ENCODE measurements at regions not wholly inside any gene's neighbourhood (a gene's known extent, or its start where the extent isn't known, plus 50 kb on each side); places are given as distances from the start of the nearest gene placed in this dataset.
A peak's percentile ranks its signal among the peaks of the same experiment; 100 is the strongest.

DNA sequence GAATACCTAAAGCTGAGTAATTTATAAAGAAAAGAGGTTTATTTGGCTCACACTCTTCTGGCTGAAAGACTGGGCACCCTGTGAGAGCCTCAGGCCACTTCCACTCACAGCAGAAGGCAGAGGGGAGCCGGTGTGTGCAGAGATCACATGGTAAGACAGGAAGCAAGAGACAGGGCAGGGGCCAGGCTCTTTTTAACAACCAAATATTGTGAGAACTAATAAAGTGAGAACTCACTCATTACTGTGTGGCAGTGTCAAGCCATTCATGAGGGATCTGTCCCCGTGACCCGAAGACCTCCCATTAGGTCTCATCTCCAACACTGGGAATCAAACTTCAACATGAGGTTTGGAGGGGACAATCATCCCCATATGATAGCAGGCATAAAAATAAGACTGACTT, 180.8 kb upstream of the DIO3 start:
- no peak for DNase-seq

- DNase-seq, result no peak
Measured at GRCh38 chr14:101380940-101381339, 180.4 kb upstream of the DIO3 start.

GRCh38 chr14:101383737-101384338, 177.5 kb upstream of the DIO3 start:
- DNase-seq, result no peak

- no peak for DNase-seq
Measured at GRCh38 chr14:101394374-101394773, 166.9 kb upstream of the DIO3 start.

DNA sequence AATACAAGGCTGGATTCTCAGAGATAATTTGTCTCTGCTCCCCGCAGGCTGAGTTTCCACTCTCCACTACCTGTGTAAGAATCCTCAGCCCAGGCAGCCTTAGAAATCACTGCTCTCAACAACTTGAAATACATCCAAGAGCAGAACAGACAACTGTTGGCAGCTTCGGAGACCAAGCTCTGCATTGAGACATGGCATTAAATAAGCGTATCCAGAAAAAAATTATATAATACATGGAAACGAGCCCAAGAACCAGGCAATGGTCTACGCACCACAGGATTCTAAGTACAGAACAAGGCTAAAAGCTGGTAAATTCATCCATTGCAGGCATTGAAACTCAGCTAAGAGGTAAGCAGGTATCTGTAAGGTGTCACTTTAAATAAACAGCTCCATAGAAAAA, 165.5 kb upstream of the DIO3 start:
- no peak for DNase-seq

- DNase-seq, result no peak
Measured at GRCh38 chr14:101397206-101397605, 164.1 kb upstream of the DIO3 start.

GRCh38 chr14:101398011-101398410, 163.3 kb upstream of the DIO3 start:
- no peak for DNase-seq

DNA sequence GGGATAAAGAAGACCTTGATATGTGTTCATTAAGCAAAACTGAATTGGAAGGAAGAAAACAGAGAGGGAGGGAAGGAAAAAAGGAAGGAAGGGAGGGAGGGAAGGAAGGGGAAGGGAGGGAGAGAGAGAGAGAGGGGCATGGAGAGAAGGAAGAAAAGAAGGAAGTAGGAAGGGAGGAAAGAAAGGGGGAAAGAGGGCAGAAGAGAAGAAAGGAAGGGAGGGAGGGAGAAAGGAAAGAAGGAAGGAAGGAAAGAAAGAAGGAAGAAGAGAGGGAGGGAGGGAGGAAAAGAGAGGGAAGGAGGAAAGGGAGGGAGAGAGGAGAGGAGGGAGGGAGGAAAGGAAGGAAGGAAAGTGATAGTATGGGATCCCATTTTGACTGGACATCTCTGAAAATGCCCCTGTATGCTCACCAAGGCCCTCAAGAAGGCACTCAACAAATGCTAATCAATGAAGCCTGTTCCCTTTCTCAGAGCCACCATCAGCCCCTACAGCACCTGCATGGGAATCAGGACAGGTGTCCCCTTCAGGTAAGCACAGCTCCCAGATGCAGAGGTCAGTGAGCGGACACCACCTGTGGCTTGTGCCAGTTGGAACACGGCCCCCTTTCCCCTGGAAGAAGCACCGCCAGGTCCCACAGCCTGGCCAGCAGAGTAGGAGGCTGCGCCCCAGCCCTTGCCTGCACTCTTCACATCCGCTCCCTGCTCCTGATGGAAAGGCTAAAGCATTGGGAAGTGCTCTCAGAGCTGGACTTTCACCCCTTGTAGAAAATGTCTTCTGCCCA, 161.4 kb upstream of the DIO3 start:
- no peak for DNase-seq

DNA sequence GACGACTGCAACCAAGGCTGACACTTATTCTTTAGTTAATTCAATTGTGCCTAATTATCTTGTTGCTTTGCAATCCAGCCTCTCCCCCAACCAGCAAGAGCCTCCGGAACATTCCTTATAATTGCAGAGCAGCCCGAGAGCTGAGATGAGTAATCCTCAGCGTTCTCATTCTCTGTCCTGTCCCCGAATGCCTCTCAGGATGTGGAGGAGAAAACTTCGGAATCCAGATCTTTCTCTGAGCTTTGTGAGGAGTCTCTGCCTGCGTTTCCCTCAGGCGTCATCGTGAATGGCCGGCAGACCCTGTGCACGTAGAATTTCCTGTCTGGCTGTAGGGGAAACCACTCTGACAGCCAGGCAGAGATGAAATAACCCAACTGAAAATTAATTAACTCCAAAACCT, 160.5 kb upstream of the DIO3 start:
- no peak for DNase-seq

- no peak for DNase-seq
Measured at GRCh38 chr14:101402936-101403660, 158.2 kb upstream of the DIO3 start.

- no peak for DNase-seq
Measured at GRCh38 chr14:101404426-101405170, 156.7 kb upstream of the DIO3 start.

GRCh38 chr14:101405171-101405883, 156.0 kb upstream of the DIO3 start:
- DNase-seq, result peak; percentile 23

GRCh38 chr14:101406921-101407320, 154.4 kb upstream of the DIO3 start:
- no peak for DNase-seq

DNA sequence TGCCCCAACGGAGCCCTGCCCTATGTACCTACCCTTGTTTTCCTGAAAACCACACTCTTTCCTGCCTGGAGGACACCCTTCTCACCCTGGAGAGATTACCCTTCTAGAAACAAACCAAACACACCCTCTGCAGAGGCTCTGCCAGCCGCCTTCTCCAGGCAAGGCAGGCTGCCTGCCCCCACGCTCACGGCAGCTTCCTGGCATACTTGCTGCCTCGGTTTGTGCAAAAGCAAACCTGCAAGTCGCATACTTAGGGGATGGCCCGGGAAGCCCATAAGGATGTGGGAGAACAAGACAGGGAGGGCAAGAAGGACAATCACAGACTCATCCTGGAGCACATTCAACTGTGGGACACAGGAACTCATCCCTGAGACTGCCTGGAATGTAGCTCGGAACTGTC, 154.0 kb upstream of the DIO3 start:
- DNase-seq, result no peak

GRCh38 chr14:101408077-101408831, 153.0 kb upstream of the DIO3 start:
- peak; percentile 53 for DNase-seq

DNA sequence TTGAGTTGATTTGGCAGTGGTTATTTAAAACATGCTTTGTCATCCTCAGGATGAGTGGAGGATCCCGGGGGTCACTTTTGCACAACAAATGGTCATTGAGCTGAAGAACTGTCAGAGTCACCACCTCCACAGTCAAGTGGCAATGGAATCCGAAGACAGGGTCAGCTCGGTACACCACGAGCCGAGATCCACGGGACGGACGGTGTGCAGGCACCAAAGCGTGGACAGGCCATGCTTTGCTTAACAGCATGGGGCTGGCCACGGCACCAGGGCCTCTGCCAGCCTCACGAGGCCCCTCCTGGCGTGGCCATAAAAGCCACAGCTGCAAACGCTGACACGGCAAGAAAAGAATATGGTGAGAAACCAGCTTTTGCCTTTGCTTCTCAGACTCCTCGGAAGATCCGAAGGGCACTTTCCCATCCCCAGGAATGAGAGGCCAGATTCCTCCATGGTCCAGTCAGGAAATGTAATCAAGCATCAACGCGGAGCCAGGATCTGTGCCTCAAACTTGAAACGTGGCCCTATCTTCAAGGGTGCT, 152.2 kb upstream of the DIO3 start:
- DNase-seq, result no peak

DNA sequence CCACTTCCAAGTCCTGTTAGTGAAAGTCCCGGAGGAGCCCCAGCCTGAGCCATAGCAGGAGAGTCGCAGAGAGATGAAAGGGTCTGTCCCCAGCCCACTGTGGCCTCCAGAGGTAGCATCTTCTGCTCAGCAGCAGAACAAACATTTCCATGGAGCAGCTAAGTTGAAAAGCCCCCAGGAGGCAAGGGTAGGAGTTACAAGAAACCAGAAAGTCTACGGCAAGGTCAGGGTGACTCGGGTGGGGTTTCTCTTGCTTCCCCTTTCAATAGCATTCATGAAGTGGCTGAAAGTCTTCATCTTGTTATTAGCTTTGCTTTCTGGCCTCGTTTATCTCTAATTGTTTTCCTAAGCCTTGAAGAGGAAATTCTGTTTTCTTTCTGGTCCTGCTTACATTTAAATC, 151.2 kb upstream of the DIO3 start:
- no peak for DNase-seq

- no peak for DNase-seq
Measured at GRCh38 chr14:101411151-101411550, 150.1 kb upstream of the DIO3 start.

DNA sequence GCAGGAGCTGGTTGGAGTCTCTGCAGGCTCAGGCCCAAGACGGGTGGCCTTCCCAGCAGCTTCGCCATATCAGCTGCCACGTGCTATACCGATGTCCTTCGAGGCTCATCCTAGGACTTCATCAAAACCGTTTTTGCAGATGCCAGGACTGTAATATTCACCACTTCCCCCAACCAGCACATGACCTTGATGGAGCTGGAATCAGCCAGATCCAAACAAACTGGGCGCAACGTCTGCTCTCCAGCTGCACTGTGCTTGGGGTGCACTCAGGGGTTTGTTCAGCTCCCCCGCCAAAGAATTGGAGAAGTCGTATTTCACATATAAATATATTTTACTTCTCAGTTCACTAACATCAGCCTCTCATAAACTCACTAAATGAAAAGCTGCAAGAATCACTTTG, 149.5 kb upstream of the DIO3 start:
- DNase-seq, result no peak

- no peak for DNase-seq
Measured at GRCh38 chr14:101412739-101413138, 148.6 kb upstream of the DIO3 start.

GRCh38 chr14:101417434-101417833, 143.9 kb upstream of the DIO3 start:
- DNase-seq, result no peak

GRCh38 chr14:101418601-101419000, 142.7 kb upstream of the DIO3 start:
- DNase-seq, result no peak

All from NCI-H345 (cell line).